SK-N-SH (cell line): ENCODE measurements at regions not wholly inside any gene's neighbourhood (a gene's known extent, or its start where the extent isn't known, plus 50 kb on each side); places are given as distances from the start of the nearest gene placed in this dataset.
A peak's percentile ranks its signal among the peaks of the same experiment; 100 is the strongest.

Experiments
- CTCF ChIA-PET: fragments of 300-600, 350-600 bp; formaldehyde crosslinking; extraction: SDS; loops from one replicate; lab custom pipeline; 2021; lab: Yijun Ruan, JAX
- POLR2A ChIA-PET: fragments of 350-600 bp; sonication (Branson Sonifier 250); formaldehyde crosslinking; extraction: SDS; loops from one replicate; lab custom pipeline; 2020; ENCODE audit warnings: antibody characterized with exemption, inconsistent platforms; lab: Yijun Ruan, JAX
- DNase-seq: peaks from one replicate; pipeline ENCODE4 v3.0.0; 2012
- H2AFZ ChIP-seq: fragments of 200-600 bp; sonication (generic); 2 replicates; pipeline ENCODE4 v1.8.1; 2016; ENCODE audit warnings: antibody characterized with exemption, mild to moderate bottlenecking, low read depth
- H3F3A ChIP-seq: fragments of 200-600 bp; sonication (generic); replicated peaks from 2 replicates; pipeline ENCODE3; 2016; ENCODE audit warnings: antibody characterized with exemption, mild to moderate bottlenecking; ENCODE audit not compliant: insufficient read depth
- H3K27ac ChIP-seq, 2 experiments: fragments of 200-500 bp in 1 of 2; fragments of 200-600 bp in 1 of 2; sonication (Bioruptor generic) in 1 of 2; sonication (generic), shearing (Covaris generic) in 1 of 2; 2 replicates each; pipeline versions ENCODE4 v1.5.1 to v1.6.1; 2014 to 2016; ENCODE audit warnings: low read depth in 2 of 2, inconsistent platforms in 1 of 2, low read length in 1 of 2, mild to moderate bottlenecking in 1 of 2, mixed read lengths in 1 of 2
- H3K27me3 ChIP-seq: fragments of 200-600 bp; sonication (generic), shearing (Covaris generic); 2 replicates; pipeline ENCODE4 v1.6.1; 2016; ENCODE audit warnings: mixed run types; ENCODE audit not compliant: insufficient read depth
- H3K36me3 ChIP-seq, 2 experiments: fragments of 200-500 bp in 1 of 2; fragments of 200-600 bp in 1 of 2; sonication (Bioruptor generic) in 1 of 2; sonication (generic) in 1 of 2; replicated peaks in 1 of 2; 2 replicates each; pipeline versions ENCODE3 to v1.5.1; 2014 to 2016; ENCODE audit warnings: low read length in 1 of 2, mild to moderate bottlenecking in 1 of 2; ENCODE audit not compliant: insufficient read depth in 2 of 2, control insufficient read depth in 1 of 2
- H3K4me1 ChIP-seq, 2 experiments: fragments of 200-500 bp in 1 of 2; fragments of 200-600 bp in 1 of 2; sonication (Bioruptor generic) in 1 of 2; sonication (generic), shearing (Covaris generic) in 1 of 2; 2 replicates each; pipeline versions ENCODE4 v1.5.1 to v1.6.1; 2014 to 2016; ENCODE audit warnings: low read depth in 1 of 2, low read length in 1 of 2, mixed run types in 1 of 2; ENCODE audit not compliant: insufficient read depth in 2 of 2, control insufficient read depth in 1 of 2
- H3K4me2 ChIP-seq: fragments of 200-600 bp; sonication (generic), shearing (Covaris generic); 2 replicates; pipeline ENCODE4 v1.6.1; 2017; ENCODE audit warnings: mixed run types
- H3K4me3 ChIP-seq, 2 experiments: fragments of 200-500 bp in 1 of 2; fragments of 200-600 bp in 1 of 2; sonication (Bioruptor generic) in 1 of 2; sonication (generic), shearing (Covaris generic) in 1 of 2; 2 replicates each; pipeline versions ENCODE4 v1.5.1 to v1.8.1; 2014 to 2016; ENCODE audit warnings: low read depth in 2 of 2, inconsistent platforms in 1 of 2, low read length in 1 of 2, mild to moderate bottlenecking in 1 of 2, mixed read lengths in 1 of 2, moderate library complexity in 1 of 2
- H3K79me2 ChIP-seq: fragments of 200-600 bp; sonication (generic); 2 replicates; pipeline ENCODE4 v1.8.1; 2017; ENCODE audit warnings: mild to moderate bottlenecking; ENCODE audit not compliant: insufficient read depth
- H3K9ac ChIP-seq: fragments of 200-600 bp; sonication (generic); 2 replicates; pipeline ENCODE4 v1.6.1; 2017; ENCODE audit warnings: mixed run types
- H3K9me2 ChIP-seq: fragments of 200-600 bp; sonication (generic); 2 replicates; pipeline ENCODE4 v1.6.1; 2017; ENCODE audit warnings: mixed run types
- H3K9me3 ChIP-seq: fragments of 200-600 bp; sonication (generic); 2 replicates; pipeline ENCODE4 v1.6.1; 2017; ENCODE audit warnings: mixed run types, mild to moderate bottlenecking, moderate library complexity
- H4K20me1 ChIP-seq: fragments of 200-600 bp; sonication (generic); 2 replicates; pipeline ENCODE4 v1.6.1; 2017; ENCODE audit warnings: mild to moderate bottlenecking, mixed run types; ENCODE audit not compliant: insufficient read depth
- CTCF ChIP-seq: fragments of 200-600 bp; sonication (generic); IDR thresholded peaks from 2 replicates; pipeline ENCODE4 v1.6.1; 2017; ENCODE audit warnings: antibody characterized with exemption, mild to moderate bottlenecking, moderate library complexity
- ELF1 ChIP-seq: IDR thresholded peaks from 2 replicates; pipeline ENCODE4 v1.4.0; 2012
- EP300 ChIP-seq, 2 experiments: IDR thresholded peaks; 2 replicates each; pipeline versions ENCODE4 v1.4.0 to v1.6.1; 2012; ENCODE audit warnings: borderline replicate concordance in 1 of 2, low read depth in 1 of 2, low read length in 1 of 2
- EZH2phosphoT487 ChIP-seq: fragments of 200-600 bp; sonication (generic); IDR thresholded peaks from 2 replicates; pipeline ENCODE4 v1.6.1; 2017; ENCODE audit warnings: low read depth, mixed run types, mild to moderate bottlenecking, antibody characterized with exemption, moderate library complexity, borderline replicate concordance
- FOSL2 ChIP-seq: IDR thresholded peaks from 2 replicates; pipeline ENCODE4 v1.4.0; 2012; ENCODE audit warnings: low read depth, mild to moderate bottlenecking, moderate library complexity, borderline replicate concordance
- FOXM1 ChIP-seq: IDR thresholded peaks from 2 replicates; pipeline ENCODE4 v1.4.0; 2012; ENCODE audit warnings: low read depth, mild to moderate bottlenecking
- GABPA ChIP-seq: IDR thresholded peaks from 2 replicates; pipeline ENCODE4 v1.4.0; 2012; ENCODE audit warnings: low read depth, mild to moderate bottlenecking
- GATA2 ChIP-seq: sonication (generic); formaldehyde crosslinking; IDR thresholded peaks from 2 replicates; pipeline ENCODE4 v1.5.0; 2020; ENCODE audit warnings: mild to moderate bottlenecking, missing genetic modification reagents
- IRF3 ChIP-seq: fragments of 150-350 bp; IDR thresholded peaks from 2 replicates; pipeline ENCODE4 v1.6.1; 2016; ENCODE audit warnings: mild to moderate bottlenecking, low read depth, low read length
- JUND ChIP-seq: IDR thresholded peaks from 2 replicates; pipeline ENCODE4 v1.4.0; 2012
- MAX ChIP-seq: IDR thresholded peaks from 2 replicates; pipeline ENCODE4 v1.4.0; 2012; ENCODE audit warnings: low read depth
- NFIC ChIP-seq: IDR thresholded peaks from 2 replicates; pipeline ENCODE4 v1.4.0; 2012; ENCODE audit warnings: borderline replicate concordance
- PBX3 ChIP-seq: IDR thresholded peaks from 2 replicates; pipeline ENCODE4; 2012
- POLR2AphosphoS5 ChIP-seq: IDR thresholded peaks from 2 replicates; pipeline ENCODE4 v1.6.1; 2012; ENCODE audit warnings: low read depth, low read length
- RFX5 ChIP-seq: IDR thresholded peaks from 2 replicates; pipeline ENCODE4 v1.6.1; 2012; ENCODE audit warnings: mild to moderate bottlenecking, improper control_type of control experiment, low read length
- SMC3 ChIP-seq: IDR thresholded peaks from 2 replicates; pipeline ENCODE4 v1.6.1; 2012; ENCODE audit warnings: low read depth, low read length, improper control_type of control experiment
- TAF1 ChIP-seq: IDR thresholded peaks from 2 replicates; pipeline ENCODE4 v1.6.1; 2012; ENCODE audit warnings: low read depth, mild to moderate bottlenecking, low read length, moderate library complexity, borderline replicate concordance
- TCF12 ChIP-seq: IDR thresholded peaks from 2 replicates; pipeline ENCODE4 v1.4.0; 2012
- TEAD4 ChIP-seq: IDR thresholded peaks from 2 replicates; pipeline ENCODE4 v1.4.0; 2012; ENCODE audit warnings: mild to moderate bottlenecking, borderline replicate concordance; ENCODE audit not compliant: insufficient read depth
- USF1 ChIP-seq: IDR thresholded peaks from 2 replicates; pipeline ENCODE4 v1.4.0; 2012; ENCODE audit warnings: low read depth, borderline replicate concordance
- USF2 ChIP-seq: fragments of 150-350 bp; IDR thresholded peaks from 2 replicates; pipeline ENCODE4 v1.6.1; 2017; ENCODE audit warnings: antibody characterized with exemption, low read length, low read depth, borderline replicate concordance
- YY1 ChIP-seq: IDR thresholded peaks from 2 replicates; pipeline ENCODE4 v1.4.0; 2012; ENCODE audit warnings: low read depth, mild to moderate bottlenecking
- WGBS: methylation state at CpG from one replicate; pipeline ENCODE4 v1.1.6; 2017; ENCODE audit warnings: low lambda C conversion rate; 5-methylcytosine and 5-hydroxymethylcytosine counted together

GRCh38 chr20:4090756-4091489, 57.7 kb upstream of the SMOX start:
- POLR2A ChIA-PET: no interaction called here

GRCh38 chr20:4089756-4090487, 58.7 kb upstream of the SMOX start:
- Histone ChIP-seq H3K9me2 (no peaks in the 10 kb centered on the region), H3K27ac (peak overlapping the region in 1 of 2 experiments; percentile 94; a peak in 2 of 4 replicates), H3K27me3 (no peaks in the 10 kb centered on the region), H3K79me2 (no peaks in the 10 kb centered on the region), H3K9ac (peak overlapping the region; percentile 63; the same call in 1 of the 2 replicates), H3K4me3 (0 out of 4 replicates have a peak overlapping the region, but pooled peaks of 1 of the 2 experiments have one; percentile 1), H2AFZ (no peak overlapping the region), H3K36me3 (no peaks in the 10 kb centered on the region), H4K20me1 (no peaks in the 10 kb centered on the region), H3K4me1 (peaks cover 5 to 7% of the 10 kb centered on the region in 2 experiments; a peak in 3 of 4 replicates), H3K9me3 (peaks cover 5% of the 10 kb centered on the region; the same call in 1 of the 2 replicates), H3K4me2 (peak overlapping the region; percentile 46), H3F3A (peaks cover 20% of the 10 kb centered on the region)
- ChIA-PET POLR2A (interaction anchor here (0.6 kb wide), 1 partner anchor 196 kb away, joined by 5 read pairs; no protein-coding TSS in a partner anchor), CTCF (interaction anchor here (0.9 to 1.5 kb wide), 2 partner anchors 19 to 83 kb away, joined by 3 to 5 read pairs; no protein-coding TSS in a partner anchor)
- WGBS: 84% methylated on average over 11 of the region's 11 CpGs
- no peak for DNase-seq
- TF ChIP-seq FOXM1 (no peak), USF2 (no peak), RFX5 (no peak), GABPA (no peak), IRF3 (no peak), CTCF (no peak), YY1 (no peak), USF1 (no peak)

More at GRCh38 chr20:4090756-4091489, 57.7 kb upstream of the SMOX start:
- DNase-seq: no peak
- peak overlapping the region; percentile 61; the same call in 1 of the 2 replicates for H2AFZ ChIP-seq
- H3K27me3 ChIP-seq: no peaks in the 10 kb centered on the region
- no peaks in the 10 kb centered on the region for H3K9me2 ChIP-seq
- CTCF ChIA-PET: interaction anchor here (1.5 kb wide), 2 partner anchors 18 to 105 kb away, joined by 5 to 8 read pairs; no protein-coding TSS in a partner anchor
- H3K4me3 ChIP-seq: no peak overlapping the region
- H3K9me3 ChIP-seq: peaks cover 14% of the 10 kb centered on the region; the same call in 1 of the 2 replicates
- TF ChIP-seq TCF12 (peak; percentile 32), TAF1 (0 out of 2 replicates have a peak, but pooled peaks have one; percentile 23), TEAD4 (no peak), EP300 (IDR thresholded peaks at IDR 0.05; ENCODE audit: borderline replicate concordance in 1 of 2, low read depth in 1 of 2, low read length in 1 of 2) (0 out of 4 replicates have a peak, but pooled peaks of 1 of the 2 experiments have one; percentile 37), NFIC (no peak), JUND (peak; percentile 38), EZH2phosphoT487 (no peak), POLR2AphosphoS5 (no peak), YY1 (0 out of 2 replicates have a peak, but pooled peaks have one; percentile 13), PBX3 (peak; percentile 20; the same call in 1 of the 2 replicates), GATA2 (CRISPR knock-in tag) (no peak), FOSL2 (peak; percentile 33; the same call in 1 of the 2 replicates), SMC3 (no peak), MAX (peak; percentile 30; the same call in 1 of the 2 replicates), ELF1 (no peak)
- H4K20me1 ChIP-seq: no peaks in the 10 kb centered on the region
- H3K4me1 ChIP-seq: peaks cover 0 to 5% of the 10 kb centered on the region in 2 experiments; a peak in 1 of 4 replicates
- peak overlapping the region; percentile 46 for H3K4me2 ChIP-seq
- WGBS: 44% methylated on average over 6 of the region's 6 CpGs
- H3K27ac ChIP-seq: peak overlapping the region in 1 of 2 experiments; percentile 94; a peak in 2 of 4 replicates
- H3K9ac ChIP-seq: peak overlapping the region; percentile 63; the same call in 1 of the 2 replicates
- H3F3A ChIP-seq: peaks cover 20% of the 10 kb centered on the region
- H3K79me2 ChIP-seq: no peaks in the 10 kb centered on the region
- no peaks in the 10 kb centered on the region for H3K36me3 ChIP-seq
